PC-3 (cell line): ENCODE measurements at regions not wholly inside any gene's neighbourhood (a gene's known extent, or its start where the extent isn't known, plus 50 kb on each side); places are given as distances from the start of the nearest gene placed in this dataset.

Source experiments
- ATAC-seq: fragments of 200-7000 bp; cut with Tn5 transposase; 2 replicates; pipeline ENCODE4 v1.9.1; 2020; ENCODE audit warnings: mild to moderate bottlenecking, moderate library complexity
- BruUV-seq: library from RNA; stranded (reverse); fragments of 400-500 nt; replicated peaks from 2 replicates; lab custom pipeline; 2021; lab: Mats Ljungman, UMichigan
- CTCF ChIA-PET: fragments of 300-600 bp; sonication (Branson Sonifier 250); formaldehyde crosslinking; loops from one replicate; lab custom pipeline; 2022; ENCODE audit warnings: antibody characterized with exemption; lab: Charles Lee
- POLR2A ChIA-PET: fragments of 300-600 bp; sonication (Branson Sonifier 250); formaldehyde crosslinking; loops from one replicate; lab custom pipeline; 2022; ENCODE audit warnings: antibody characterized with exemption; ENCODE audit not compliant: unreplicated experiment; lab: Charles Lee
- DNase-seq: peaks from one replicate; pipeline ENCODE4 v3.0.0-alpha.2; 2015
- H2AFZ ChIP-seq: fragments of 300-600 bp; sonication (generic); 2 replicates; pipeline ENCODE4 v1.6.0; 2016; ENCODE audit warnings: antibody characterized with exemption, low read length
- H3F3A ChIP-seq: fragments of 300-600 bp; sonication (generic); one replicate; pipeline ENCODE4 v1.6.0; 2017; ENCODE audit warnings: antibody characterized with exemption, low read length, control low read depth, mild to moderate bottlenecking; ENCODE audit not compliant: unreplicated experiment
- H3K27ac ChIP-seq: fragments of 300-600 bp; sonication (generic); 2 replicates; pipeline ENCODE4 v1.5.1; 2016; ENCODE audit warnings: mild to moderate bottlenecking, low read length
- H3K27me3 ChIP-seq: fragments of 300-600 bp; sonication (generic); 2 replicates; pipeline ENCODE4 v1.6.1; 2016; ENCODE audit warnings: low read length, mixed read lengths
- H3K36me3 ChIP-seq: fragments of 300-600 bp; sonication (generic); 2 replicates; pipeline ENCODE4 v1.6.1; 2016; ENCODE audit warnings: low read depth, mixed run types, low read length, mixed read lengths
- H3K4me1 ChIP-seq: fragments of 300-600 bp; sonication (generic); 2 replicates; pipeline ENCODE4 v1.5.1; 2016; ENCODE audit warnings: low read length; ENCODE audit not compliant: insufficient read depth
- H3K4me2 ChIP-seq: fragments of 300-600 bp; sonication (generic); 2 replicates; pipeline ENCODE4 v1.6.0; 2016; ENCODE audit warnings: low read length
- H3K4me3 ChIP-seq: fragments of 300-600 bp; sonication (generic); 2 replicates; pipeline ENCODE4 v1.5.1; 2016; ENCODE audit warnings: mild to moderate bottlenecking, low read length, mixed read lengths
- H3K79me2 ChIP-seq: fragments of 300-600 bp; sonication (generic); 2 replicates; pipeline ENCODE4 v1.6.1; 2017; ENCODE audit warnings: low read length, mixed read lengths
- H3K9ac ChIP-seq: fragments of 300-600 bp; sonication (generic); 2 replicates; pipeline ENCODE4 v1.6.0; 2016; ENCODE audit warnings: mild to moderate bottlenecking, low read length
- H3K9me2 ChIP-seq: fragments of 300-600 bp; sonication (generic); replicated peaks from 2 replicates; pipeline ENCODE4 v1.6.1; 2016; ENCODE audit warnings: mixed run types, low read length, mixed read lengths
- H3K9me3 ChIP-seq: fragments of 300-600 bp; sonication (generic); 2 replicates; pipeline ENCODE4 v1.6.1; 2016; ENCODE audit warnings: low read length, mixed read lengths
- H4K20me1 ChIP-seq: fragments of 300-600 bp; sonication (generic); 2 replicates; pipeline ENCODE4 v1.6.1; 2016; ENCODE audit warnings: low read length, mixed read lengths
- CTCF ChIP-seq: fragments of 300-600 bp; sonication (generic); conservative IDR thresholded peaks from 2 replicates; pipeline ENCODE4 v1.5.1; 2017; ENCODE audit warnings: antibody characterized with exemption, low read depth, mild to moderate bottlenecking, low read length
- EZH2 ChIP-seq: fragments of 300-600 bp; sonication (generic); IDR thresholded peaks from one replicate; pipeline ENCODE4 v1.6.1; 2017; ENCODE audit warnings: antibody characterized with exemption, mild to moderate bottlenecking, low read length; ENCODE audit not compliant: unreplicated experiment
- EZH2phosphoT487 ChIP-seq: fragments of 300-600 bp; sonication (generic); IDR thresholded peaks from 2 replicates; pipeline ENCODE4 v1.6.1; 2018; ENCODE audit warnings: mild to moderate bottlenecking, antibody characterized with exemption, low read length, borderline replicate concordance
- intact Hi-C: fragments of 100-400 bp; cut with micrococcal nuclease; formaldehyde crosslinking; loops from 2 replicates; pipeline ENCODE4 v1.9.0; 2023

GRCh38 chr11:130544266-130544665 lies 95.8 kb downstream of the ADAMTS15 start:
- no peak for DNase-seq
- no TSS peak for BruUV-seq
- ChIA-PET CTCF (no interaction called here), POLR2A (no interaction called here)
- Histone ChIP-seq H4K20me1 (no peaks in the 10 kb centered on the region), H3K36me3 (no peaks in the 10 kb centered on the region), H3K9ac (no peak overlapping the region), H3K27ac (no peak overlapping the region), H2AFZ (no peak overlapping the region), H3K9me2 (no peaks in the 10 kb centered on the region), H3K79me2 (no peaks in the 10 kb centered on the region), H3K4me2 (no peak overlapping the region), H3K4me3 (no peak overlapping the region), H3F3A (peaks cover 4% of the 10 kb centered on the region), H3K9me3 (no peaks in the 10 kb centered on the region), H3K4me1 (peaks cover 29% of the 10 kb centered on the region), H3K27me3 (no peaks in the 10 kb centered on the region)
- ATAC-seq: no peak
- intact Hi-C loops: no loop called here
- no peak for TF ChIP-seq EZH2
- TF ChIP-seq EZH2phosphoT487: no peak
- TF ChIP-seq CTCF: no peak

GRCh38 chr11:130545449-130546072 lies 97.1 kb downstream of the ADAMTS15 start:
- ChIA-PET POLR2A (interaction anchor here (0.7 kb wide), 1 partner anchor 258 kb away, joined by 4 read pairs; no protein-coding TSS in a partner anchor), CTCF (no interaction called here)
- intact Hi-C loops: no loop called here
- Histone ChIP-seq H3K9me3 (no peaks in the 10 kb centered on the region), H2AFZ (no peak overlapping the region), H3F3A (peaks cover 4% of the 10 kb centered on the region), H3K27ac (no peak overlapping the region), H3K79me2 (no peaks in the 10 kb centered on the region), H3K4me2 (no peak overlapping the region), H3K27me3 (no peaks in the 10 kb centered on the region), H3K4me1 (peaks cover 26% of the 10 kb centered on the region), H3K36me3 (no peaks in the 10 kb centered on the region), H3K9me2 (no peaks in the 10 kb centered on the region), H3K9ac (no peak overlapping the region), H4K20me1 (no peaks in the 10 kb centered on the region), H3K4me3 (no peak overlapping the region)
- BruUV-seq: no TSS peak
- DNase-seq: no peak
- TF ChIP-seq EZH2phosphoT487 (no peak), EZH2 (no peak), CTCF (no peak)
- ATAC-seq: no peak

GRCh38 chr11:130546438-130546837 lies 98.0 kb downstream of the ADAMTS15 start:
- Histone ChIP-seq H3K9me3 (no peaks in the 10 kb centered on the region), H3K27ac (no peak overlapping the region), H3K36me3 (no peaks in the 10 kb centered on the region), H3K9ac (no peak overlapping the region), H4K20me1 (no peaks in the 10 kb centered on the region), H3K27me3 (no peaks in the 10 kb centered on the region), H2AFZ (no peak overlapping the region), H3F3A (peaks cover 4% of the 10 kb centered on the region), H3K79me2 (no peaks in the 10 kb centered on the region), H3K4me3 (no peak overlapping the region), H3K9me2 (no peaks in the 10 kb centered on the region), H3K4me1 (peaks cover 26% of the 10 kb centered on the region), H3K4me2 (no peak overlapping the region)
- DNase-seq (no peak), ATAC-seq (no peak)
- TF ChIP-seq EZH2phosphoT487: no peak
- TF ChIP-seq EZH2: no peak
- TF ChIP-seq CTCF: no peak
- CTCF ChIA-PET: no interaction called here
- POLR2A ChIA-PET: no interaction called here
- intact Hi-C loops: no loop called here
- no TSS peak for BruUV-seq
